ENCODE measurements at regions not wholly inside any gene's neighbourhood (a gene's known extent, or its start where the extent isn't known, plus 50 kb on each side); places are given as distances from the start of the nearest gene placed in this dataset.

- no peak for TF ChIP-seq CTCF (conservative IDR thresholded peaks at IDR 0.05; ENCODE audit: low read depth in 2 of 2)
- TF ChIP-seq EZH2 (IDR thresholded peaks at IDR 0.05; ENCODE audit: low read depth, unreplicated experiment) = no peak
- no peak for TF ChIP-seq POLR2AphosphoS5 (IDR thresholded peaks at IDR 0.05; ENCODE audit: low read depth)
- no peak for TF ChIP-seq CREB1 (CRISPR knock-in tag; IDR thresholded peaks at IDR 0.05; ENCODE audit: low read depth)
- no peak for TF ChIP-seq EZH2phosphoT487 (IDR thresholded peaks at IDR 0.05; ENCODE audit: unreplicated experiment)
- TF ChIP-seq REST (IDR thresholded peaks at IDR 0.05; ENCODE audit: unreplicated experiment) = no peak
- TF ChIP-seq NANOG (IDR thresholded peaks at IDR 0.05; ENCODE audit: borderline replicate concordance) = no peak
Measured at GRCh38 chr1:38213646-38214434, 167.2 kb upstream of the POU3F1 start.

Data from GM23338 (cell line).